ENCODE measurements at regions not wholly inside any gene's neighbourhood (a gene's known extent, or its start where the extent isn't known, plus 50 kb on each side); places are given as distances from the start of the nearest gene placed in this dataset.

DNA sequence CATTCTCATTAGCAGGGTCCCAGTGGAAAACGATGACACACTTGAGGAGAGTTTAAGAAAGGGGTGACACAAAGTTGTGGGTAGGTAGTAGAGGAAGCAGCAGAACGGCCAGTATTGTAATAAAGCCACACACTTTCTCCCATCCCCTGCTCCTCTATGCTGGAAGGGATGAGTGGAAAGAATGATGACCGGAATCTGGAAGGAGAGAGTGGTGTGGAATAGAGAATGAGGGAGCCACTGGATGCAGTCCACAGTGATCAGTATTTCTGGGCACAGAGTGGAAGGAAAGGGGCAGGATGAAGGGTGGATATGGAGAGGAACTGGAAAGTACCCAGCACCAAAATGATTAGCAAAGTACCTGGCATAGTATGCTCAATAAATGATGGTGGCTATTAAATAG is 133.8 kb upstream of the DAB2 start:
- no peak for TF ChIP-seq ZNF302 (CRISPR knock-in tag; IDR thresholded peaks at IDR 0.05)
- no peak for TF ChIP-seq ZC3H11A (IDR thresholded peaks at IDR 0.05)
- TF ChIP-seq, protein P1, sequence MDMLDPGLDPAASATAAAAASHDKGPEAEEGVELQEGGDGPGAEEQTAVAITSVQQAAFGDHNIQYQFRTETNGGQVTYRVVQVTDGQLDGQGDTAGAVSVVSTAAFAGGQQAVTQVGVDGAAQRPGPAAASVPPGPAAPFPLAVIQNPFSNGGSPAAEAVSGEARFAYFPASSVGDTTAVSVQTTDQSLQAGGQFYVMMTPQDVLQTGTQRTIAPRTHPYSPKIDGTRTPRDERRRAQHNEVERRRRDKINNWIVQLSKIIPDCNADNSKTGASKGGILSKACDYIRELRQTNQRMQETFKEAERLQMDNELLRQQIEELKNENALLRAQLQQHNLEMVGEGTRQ (IDR thresholded peaks at IDR 0.05): no peak
